ENCODE measurements at regions not wholly inside any gene's neighbourhood (a gene's known extent, or its start where the extent isn't known, plus 50 kb on each side); places are given as distances from the start of the nearest gene placed in this dataset.
A peak's percentile ranks its signal among the peaks of the same experiment; 100 is the strongest.
"Not testable (repeated sequence)": the region's sequence is repeated elsewhere in the genome, so short reads cannot be mapped to it uniquely, and the experiment has no call there.

DNA sequence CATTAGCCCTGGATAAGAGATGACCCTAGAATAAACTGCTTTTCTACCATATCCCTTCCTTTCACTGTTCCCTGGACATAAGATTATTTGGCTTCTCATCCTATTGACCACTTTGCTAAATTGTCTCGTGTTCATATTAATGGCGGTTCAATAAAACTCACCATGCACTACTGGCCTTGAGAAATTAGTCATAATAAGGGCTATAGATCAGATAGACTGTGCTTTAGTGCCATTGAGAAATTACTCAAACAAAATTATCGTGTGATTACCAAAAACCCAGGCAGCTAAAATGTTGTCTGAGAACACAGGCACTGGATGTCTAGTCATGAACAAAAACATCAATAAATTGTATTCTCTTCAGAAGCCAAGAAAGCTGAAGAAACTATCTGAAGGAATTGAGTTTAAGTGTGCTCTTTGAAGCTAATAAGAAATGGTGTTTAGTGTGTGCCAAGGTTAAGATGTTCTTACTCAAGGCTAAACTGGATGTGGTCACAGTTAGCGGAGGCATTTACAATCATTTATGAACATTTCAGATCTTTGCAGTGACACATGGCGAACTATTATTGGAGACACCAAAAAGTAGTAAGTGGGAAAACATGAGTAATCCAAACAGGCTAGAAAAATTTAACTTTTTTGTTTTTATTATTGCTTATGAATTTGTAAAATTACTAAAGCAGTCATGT, 460.4 kb upstream of the RORB start:
- ChIA-PET CTCF (no interaction called here), POLR2A (no interaction called here)
- no peak for ATAC-seq (replicated peaks in 1 of 4)
- H3K27ac Mint-ChIP-seq: no peak overlapping the region
- H3K36me3 ChIP-seq (ENCODE audit: control insufficient read depth in 2 of 2, extremely low read depth in 1 of 2, insufficient read depth in 1 of 2, low read length in 1 of 2): no peaks in the 10 kb centered on the region
- H3K27me3 ChIP-seq (replicated peaks in 1 of 2; ENCODE audit: control insufficient read depth in 2 of 2, extremely low read depth in 1 of 2, insufficient read depth in 2 of 2, low read length in 1 of 2): no peaks in the 10 kb centered on the region
- H3K4me1 Mint-ChIP-seq: no peaks in the 10 kb centered on the region
- no peak overlapping the region for H3K4me3 ChIP-seq (ENCODE audit: control insufficient read depth in 1 of 2, extremely low read depth in 1 of 2, low read length in 1 of 2)
- H3K27ac ChIP-seq (ENCODE audit: low read length): no peak overlapping the region
- no peaks in the 10 kb centered on the region for H3K27me3 Mint-ChIP-seq
- H3K9me3 ChIP-seq: no peaks in the 10 kb centered on the region
- H3K4me1 ChIP-seq (ENCODE audit: control insufficient read depth in 1 of 2, extremely low read depth in 1 of 2, insufficient read depth in 2 of 2, low read length in 2 of 2): peaks cover 0 to 3% of the 10 kb centered on the region in 2 experiments
- H3K9me3 Mint-ChIP-seq: peaks cover 0 to 9% (median 0%) of the 10 kb centered on the region in 3 donors
- no peaks in the 10 kb centered on the region for H3K36me3 Mint-ChIP-seq
- peak in 1 of 35 experiments; percentile 11 for DNase-seq
- no peak overlapping the region for H3K4me3 Mint-ChIP-seq
- WGBS (ENCODE audit: insufficient coverage): no CpG with 5 or more reads among the region's 5 CpGs

DNA sequence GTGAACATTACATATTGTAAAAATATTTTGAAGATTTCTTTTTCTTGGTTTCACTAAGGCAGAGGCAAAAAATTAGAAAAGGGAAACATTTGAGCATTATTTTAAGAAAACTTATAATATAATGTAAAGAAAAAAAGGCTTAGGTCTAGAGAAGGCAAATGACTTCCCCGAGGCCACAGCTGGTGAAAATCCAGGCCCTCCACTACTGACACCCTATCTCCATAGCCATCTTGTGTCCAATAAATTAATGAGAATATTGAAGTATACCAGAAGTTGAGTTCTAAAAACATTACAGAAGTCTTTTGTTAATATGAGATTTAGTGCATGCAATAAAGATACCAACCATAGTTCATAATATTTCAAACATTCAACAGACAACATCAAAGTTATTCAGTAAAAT, 459.9 kb upstream of the RORB start:
- POLR2A ChIA-PET: no interaction called here
- no peak overlapping the region for H3K27ac ChIP-seq (ENCODE audit: low read length)
- no peaks in the 10 kb centered on the region for H3K36me3 Mint-ChIP-seq
- no peaks in the 10 kb centered on the region for H3K27me3 Mint-ChIP-seq
- H3K4me1 Mint-ChIP-seq: no peaks in the 10 kb centered on the region
- no peaks in the 10 kb centered on the region for H3K36me3 ChIP-seq (ENCODE audit: control insufficient read depth in 2 of 2, extremely low read depth in 1 of 2, insufficient read depth in 1 of 2, low read length in 1 of 2)
- no peaks in the 10 kb centered on the region for H3K27me3 ChIP-seq (replicated peaks in 1 of 2; ENCODE audit: control insufficient read depth in 2 of 2, extremely low read depth in 1 of 2, insufficient read depth in 2 of 2, low read length in 1 of 2)
- no peak overlapping the region for H3K27ac Mint-ChIP-seq
- H3K4me3 ChIP-seq (ENCODE audit: control insufficient read depth in 1 of 2, extremely low read depth in 1 of 2, low read length in 1 of 2): no peak overlapping the region
- H3K9me3 Mint-ChIP-seq: peaks cover 0 to 15% (median 5%) of the 10 kb centered on the region in 3 donors
- peaks cover 0 to 3% of the 10 kb centered on the region in 2 experiments for H3K4me1 ChIP-seq (ENCODE audit: control insufficient read depth in 1 of 2, extremely low read depth in 1 of 2, insufficient read depth in 2 of 2, low read length in 2 of 2)
- DNase-seq (no peak), ATAC-seq (replicated peaks in 1 of 4) (no peak)
- no peak overlapping the region for H3K4me3 Mint-ChIP-seq
- CTCF ChIA-PET: no interaction called here
- H3K9me3 ChIP-seq: no peaks in the 10 kb centered on the region
- WGBS (ENCODE audit: insufficient coverage): no CpG with 5 or more reads among the region's 1 CpG

DNA sequence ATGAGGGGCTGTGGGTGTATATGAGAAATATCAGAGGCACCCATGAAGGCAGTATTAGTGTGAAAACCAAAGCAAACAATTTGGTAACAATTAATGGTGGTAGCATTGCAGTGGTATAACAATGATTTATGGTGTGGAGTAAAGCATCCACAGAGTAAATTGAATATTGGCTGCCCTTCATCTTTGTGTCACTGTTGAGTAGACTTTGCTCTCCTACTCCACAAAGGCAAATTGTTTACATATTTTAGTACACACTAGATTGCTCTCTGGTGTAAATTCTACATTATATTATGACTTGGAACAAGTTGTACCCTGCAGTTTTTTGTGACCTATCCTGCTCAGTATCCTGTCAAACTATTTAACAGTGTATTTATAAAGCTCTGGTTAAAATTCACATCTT, 455.5 kb upstream of the RORB start:
- Mint-ChIP-seq H3K9me3 (peaks cover 0 to 10% (median 6%) of the 10 kb centered on the region in 3 donors), H3K36me3 (no peaks in the 10 kb centered on the region), H3K27ac (no peak overlapping the region), H3K4me1 (no peaks in the 10 kb centered on the region), H3K4me3 (no peak overlapping the region), H3K27me3 (no peaks in the 10 kb centered on the region)
- no peaks in the 10 kb centered on the region for H3K27me3 ChIP-seq (replicated peaks in 1 of 2; ENCODE audit: control insufficient read depth in 2 of 2, extremely low read depth in 1 of 2, insufficient read depth in 2 of 2, low read length in 1 of 2)
- ATAC-seq (replicated peaks in 1 of 4) (no peak), DNase-seq (no peak)
- CTCF ChIA-PET: no interaction called here
- H3K4me3 ChIP-seq (ENCODE audit: control insufficient read depth in 1 of 2, extremely low read depth in 1 of 2, low read length in 1 of 2): no peak overlapping the region
- H3K27ac ChIP-seq (ENCODE audit: low read length): no peak overlapping the region
- POLR2A ChIA-PET: no interaction called here
- H3K9me3 ChIP-seq: no peaks in the 10 kb centered on the region
- no peaks in the 10 kb centered on the region for H3K4me1 ChIP-seq (ENCODE audit: control insufficient read depth in 1 of 2, extremely low read depth in 1 of 2, insufficient read depth in 2 of 2, low read length in 2 of 2)
- no peaks in the 10 kb centered on the region for H3K36me3 ChIP-seq (ENCODE audit: control insufficient read depth in 2 of 2, extremely low read depth in 1 of 2, insufficient read depth in 1 of 2, low read length in 1 of 2)

DNA sequence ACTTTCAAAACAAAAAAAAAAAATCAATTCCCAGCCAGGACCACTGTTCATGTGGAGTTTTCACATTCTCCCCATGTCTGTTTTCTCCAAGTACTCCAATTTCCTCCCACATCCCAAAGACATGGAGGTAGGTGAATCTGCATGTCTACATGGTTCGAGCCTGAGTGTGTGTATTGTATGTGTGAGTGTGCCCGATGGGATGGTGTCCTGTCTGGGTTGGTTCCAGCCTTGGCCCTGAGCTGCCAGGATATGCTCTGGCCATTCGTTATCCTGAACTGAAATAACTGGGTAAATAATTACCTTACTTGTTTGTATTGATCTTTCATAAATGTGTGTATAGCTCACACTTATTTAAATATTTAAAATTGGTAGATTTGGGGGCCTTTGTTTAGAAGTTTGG, 452.3 kb upstream of the RORB start:
- no peak overlapping the region for H3K27ac ChIP-seq (ENCODE audit: low read length)
- no peaks in the 10 kb centered on the region for H3K36me3 Mint-ChIP-seq
- WGBS (ENCODE audit: insufficient coverage): 20% methylated on average over 2 of the region's 3 CpGs
- H3K4me1 Mint-ChIP-seq: no peaks in the 10 kb centered on the region
- H3K4me1 ChIP-seq (ENCODE audit: control insufficient read depth in 1 of 2, extremely low read depth in 1 of 2, insufficient read depth in 2 of 2, low read length in 2 of 2): no peaks in the 10 kb centered on the region
- no peaks in the 10 kb centered on the region for H3K27me3 Mint-ChIP-seq
- H3K4me3 Mint-ChIP-seq: no peak overlapping the region
- no peak for ATAC-seq (replicated peaks in 1 of 4)
- ChIA-PET POLR2A (no interaction called here), CTCF (no interaction called here)
- H3K9me3 ChIP-seq: no peaks in the 10 kb centered on the region
- no peak for DNase-seq
- H3K27ac Mint-ChIP-seq: no peak overlapping the region
- H3K4me3 ChIP-seq (ENCODE audit: control insufficient read depth in 1 of 2, extremely low read depth in 1 of 2, low read length in 1 of 2): no peak overlapping the region
- H3K36me3 ChIP-seq (ENCODE audit: control insufficient read depth in 2 of 2, extremely low read depth in 1 of 2, insufficient read depth in 1 of 2, low read length in 1 of 2): no peaks in the 10 kb centered on the region
- no peaks in the 10 kb centered on the region for H3K27me3 ChIP-seq (replicated peaks in 1 of 2; ENCODE audit: control insufficient read depth in 2 of 2, extremely low read depth in 1 of 2, insufficient read depth in 2 of 2, low read length in 1 of 2)
- H3K9me3 Mint-ChIP-seq: peaks cover 0 to 10% (median 8%) of the 10 kb centered on the region in 3 donors

DNA sequence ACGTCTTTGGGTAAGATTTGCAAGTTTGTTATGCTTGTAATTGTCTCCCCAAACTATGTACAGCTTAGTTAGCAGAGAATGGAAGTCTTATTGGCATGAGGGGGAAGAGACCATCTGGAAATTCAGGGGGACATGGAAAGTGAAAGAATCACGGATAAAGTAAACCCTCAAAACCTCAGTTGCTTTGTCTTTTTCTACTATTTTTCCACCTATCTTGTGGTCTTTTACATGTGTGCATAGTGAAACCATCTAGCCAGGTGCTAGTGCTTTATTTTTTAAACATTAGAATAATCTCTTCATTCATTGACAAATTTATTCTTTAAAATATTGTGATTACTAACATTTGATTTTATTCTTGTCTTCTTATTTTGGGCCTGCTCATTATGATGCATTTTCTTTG, 441.1 kb upstream of the RORB start:
- POLR2A ChIA-PET: no interaction called here
- no CpG with 5 or more reads among the region's 2 CpGs for WGBS (ENCODE audit: insufficient coverage)
- no peaks in the 10 kb centered on the region for H3K9me3 ChIP-seq
- H3K36me3 ChIP-seq (ENCODE audit: control insufficient read depth in 2 of 2, extremely low read depth in 1 of 2, insufficient read depth in 1 of 2, low read length in 1 of 2): no peaks in the 10 kb centered on the region
- no peaks in the 10 kb centered on the region for H3K27me3 Mint-ChIP-seq
- no peak for DNase-seq
- H3K4me3 ChIP-seq (ENCODE audit: control insufficient read depth in 1 of 2, extremely low read depth in 1 of 2, low read length in 1 of 2): no peak overlapping the region
- H3K9me3 Mint-ChIP-seq: peaks cover 7 to 17% (median 9%) of the 10 kb centered on the region in 3 donors
- ATAC-seq (replicated peaks in 1 of 4): no peak
- no peaks in the 10 kb centered on the region for H3K4me1 Mint-ChIP-seq
- H3K4me3 Mint-ChIP-seq: no peak overlapping the region
- H3K27ac Mint-ChIP-seq: no peak overlapping the region
- no peaks in the 10 kb centered on the region for H3K36me3 Mint-ChIP-seq
- H3K27me3 ChIP-seq (replicated peaks in 1 of 2; ENCODE audit: control insufficient read depth in 2 of 2, extremely low read depth in 1 of 2, insufficient read depth in 2 of 2, low read length in 1 of 2): no peaks in the 10 kb centered on the region
- no peak overlapping the region for H3K27ac ChIP-seq (ENCODE audit: low read length)
- CTCF ChIA-PET: no interaction called here
- no peaks in the 10 kb centered on the region for H3K4me1 ChIP-seq (ENCODE audit: control insufficient read depth in 1 of 2, extremely low read depth in 1 of 2, insufficient read depth in 2 of 2, low read length in 2 of 2)

DNA sequence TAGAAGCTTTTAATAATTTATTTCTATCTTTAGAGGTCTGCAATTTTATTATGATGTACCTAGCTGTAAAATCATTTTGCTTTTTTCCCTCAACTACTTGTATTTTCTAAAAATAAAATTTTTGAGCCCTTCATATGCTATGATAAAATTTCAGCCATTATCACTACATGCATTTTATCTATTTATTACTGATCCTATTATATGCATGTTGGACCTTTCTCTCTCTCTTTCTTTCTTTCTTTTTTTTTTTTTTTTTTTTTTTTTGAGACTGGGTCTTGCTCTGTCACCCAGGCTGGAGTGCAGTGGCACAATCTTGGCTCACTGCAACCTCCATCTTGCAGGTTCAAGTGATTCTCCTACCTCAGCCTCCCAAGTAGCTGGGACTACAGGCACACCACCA, 440.1 kb upstream of the RORB start:
- H3K27ac ChIP-seq (ENCODE audit: low read length); H3K36me3 Mint-ChIP-seq; H3K4me3 Mint-ChIP-seq; H3K4me3 ChIP-seq (ENCODE audit: control insufficient read depth in 1 of 2, extremely low read depth in 1 of 2, low read length in 1 of 2); H3K4me1 ChIP-seq (ENCODE audit: control insufficient read depth in 1 of 2, extremely low read depth in 1 of 2, insufficient read depth in 2 of 2, low read length in 2 of 2); POLR2A ChIA-PET; H3K27ac Mint-ChIP-seq; H3K27me3 Mint-ChIP-seq; DNase-seq; H3K4me1 Mint-ChIP-seq; H3K9me3 ChIP-seq; H3K27me3 ChIP-seq (replicated peaks in 1 of 2; ENCODE audit: control insufficient read depth in 2 of 2, extremely low read depth in 1 of 2, insufficient read depth in 2 of 2, low read length in 1 of 2); H3K36me3 ChIP-seq (ENCODE audit: control insufficient read depth in 2 of 2, extremely low read depth in 1 of 2, insufficient read depth in 1 of 2, low read length in 1 of 2); CTCF ChIA-PET; ATAC-seq (replicated peaks in 1 of 4): not testable (repeated sequence)
- peaks cover 7 to 18% (median 9%) of the 10 kb centered on the region in 3 donors for H3K9me3 Mint-ChIP-seq

DNA sequence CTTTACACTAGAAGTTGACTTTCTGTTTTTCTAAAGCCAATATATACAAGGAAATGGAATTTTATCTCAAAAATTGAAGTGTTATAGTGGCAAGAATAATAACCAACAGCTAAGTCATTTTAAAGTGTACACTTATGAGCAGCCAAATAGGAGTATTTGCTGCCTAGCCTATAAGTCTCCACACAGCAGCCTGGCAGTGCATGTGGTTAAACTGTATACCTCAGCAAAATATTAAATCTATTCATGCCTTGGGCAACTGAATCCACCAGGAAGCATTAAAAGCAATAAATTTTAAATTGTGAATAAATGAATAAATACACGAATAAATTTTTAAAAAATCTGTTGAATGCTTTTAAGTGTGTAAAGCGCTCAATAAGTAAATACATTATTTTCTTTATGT, 432.4 kb upstream of the RORB start:
- Mint-ChIP-seq H3K4me1 (no peaks in the 10 kb centered on the region), H3K27me3 (no peaks in the 10 kb centered on the region), H3K9me3 (peaks cover 0 to 21% (median 9%) of the 10 kb centered on the region in 3 donors), H3K27ac (no peak overlapping the region), H3K4me3 (no peak overlapping the region), H3K36me3 (no peaks in the 10 kb centered on the region)
- POLR2A ChIA-PET: no interaction called here
- Histone ChIP-seq H3K27ac (ENCODE audit: low read length) (no peak overlapping the region), H3K9me3 (no peaks in the 10 kb centered on the region), H3K27me3 (replicated peaks in 1 of 2; ENCODE audit: control insufficient read depth in 2 of 2, extremely low read depth in 1 of 2, insufficient read depth in 2 of 2, low read length in 1 of 2) (no peaks in the 10 kb centered on the region), H3K36me3 (ENCODE audit: control insufficient read depth in 2 of 2, extremely low read depth in 1 of 2, insufficient read depth in 1 of 2, low read length in 1 of 2) (no peaks in the 10 kb centered on the region), H3K4me3 (ENCODE audit: control insufficient read depth in 1 of 2, extremely low read depth in 1 of 2, low read length in 1 of 2) (no peak overlapping the region), H3K4me1 (ENCODE audit: control insufficient read depth in 1 of 2, extremely low read depth in 1 of 2, insufficient read depth in 2 of 2, low read length in 2 of 2) (no peaks in the 10 kb centered on the region)
- DNase-seq (no peak), ATAC-seq (replicated peaks in 1 of 4) (no peak)
- CTCF ChIA-PET: no interaction called here
- WGBS (ENCODE audit: insufficient coverage): no CpG with 5 or more reads among the region's 2 CpGs

Measured in T-cell (primary cell).